Erythroblast (primary cell): ENCODE measurements at regions not wholly inside any gene's neighbourhood (a gene's known extent, or its start where the extent isn't known, plus 50 kb on each side); places are given as distances from the start of the nearest gene placed in this dataset.

Source experiments
- GATA1 ChIP-seq: IDR thresholded peaks from 2 replicates; pipeline ENCODE4 v1.6.1; 2011; ENCODE audit warnings: low read depth, mild to moderate bottlenecking, control low read depth, low read length, moderate library complexity
- POLR2A ChIP-seq: IDR thresholded peaks from 2 replicates; pipeline ENCODE4 v1.6.1; 2011; ENCODE audit warnings: mild to moderate bottlenecking, low read length

GRCh38 chr5:124134941-124135340, 611.5 kb downstream of the ZNF608 start:
- TF ChIP-seq POLR2A: no peak
- TF ChIP-seq GATA1: no peak
